ENCODE measurements at regions not wholly inside any gene's neighbourhood (a gene's known extent, or its start where the extent isn't known, plus 50 kb on each side); places are given as distances from the start of the nearest gene placed in this dataset.

DNA sequence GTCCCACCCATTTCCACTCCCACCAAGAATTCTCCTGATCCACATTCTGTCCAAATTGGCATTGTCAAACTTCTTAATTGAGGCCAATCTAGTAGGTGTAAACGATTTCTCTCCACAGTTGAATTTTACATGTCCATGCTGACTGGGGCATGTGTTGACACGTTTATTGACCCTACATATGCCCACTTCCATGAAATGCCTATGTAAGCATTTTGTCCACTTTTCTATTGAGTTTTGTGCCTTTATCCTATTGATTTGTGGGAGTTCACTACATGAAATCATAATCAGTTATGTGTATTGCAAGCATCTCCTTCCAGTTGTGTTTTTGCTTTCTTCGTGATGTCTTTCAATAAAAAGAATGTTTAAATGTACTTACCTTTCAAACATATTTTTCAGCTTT, 141.7 kb upstream of the NSMCE3 start:
- TF ChIP-seq EZH2phosphoT487 (IDR thresholded peaks at IDR 0.05): no peak
- TF ChIP-seq, protein P1, sequence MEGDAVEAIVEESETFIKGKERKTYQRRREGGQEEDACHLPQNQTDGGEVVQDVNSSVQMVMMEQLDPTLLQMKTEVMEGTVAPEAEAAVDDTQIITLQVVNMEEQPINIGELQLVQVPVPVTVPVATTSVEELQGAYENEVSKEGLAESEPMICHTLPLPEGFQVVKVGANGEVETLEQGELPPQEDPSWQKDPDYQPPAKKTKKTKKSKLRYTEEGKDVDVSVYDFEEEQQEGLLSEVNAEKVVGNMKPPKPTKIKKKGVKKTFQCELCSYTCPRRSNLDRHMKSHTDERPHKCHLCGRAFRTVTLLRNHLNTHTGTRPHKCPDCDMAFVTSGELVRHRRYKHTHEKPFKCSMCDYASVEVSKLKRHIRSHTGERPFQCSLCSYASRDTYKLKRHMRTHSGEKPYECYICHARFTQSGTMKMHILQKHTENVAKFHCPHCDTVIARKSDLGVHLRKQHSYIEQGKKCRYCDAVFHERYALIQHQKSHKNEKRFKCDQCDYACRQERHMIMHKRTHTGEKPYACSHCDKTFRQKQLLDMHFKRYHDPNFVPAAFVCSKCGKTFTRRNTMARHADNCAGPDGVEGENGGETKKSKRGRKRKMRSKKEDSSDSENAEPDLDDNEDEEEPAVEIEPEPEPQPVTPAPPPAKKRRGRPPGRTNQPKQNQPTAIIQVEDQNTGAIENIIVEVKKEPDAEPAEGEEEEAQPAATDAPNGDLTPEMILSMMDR (IDR thresholded peaks at IDR 0.05): no peak
